SK-N-MC (cell line): ENCODE measurements at regions not wholly inside any gene's neighbourhood (a gene's known extent, or its start where the extent isn't known, plus 50 kb on each side); places are given as distances from the start of the nearest gene placed in this dataset.

Experiments used
- DNase-seq: peaks from one replicate; pipeline ENCODE4 v3.0.0-alpha.2; 2011; ENCODE audit warnings: low read depth, low spot score
- H3K27ac ChIP-seq: fragments of 200-600 bp; sonication (generic); 2 replicates; pipeline ENCODE4 v1.5.1; 2016; ENCODE audit warnings: mixed run types
- H3K36me3 ChIP-seq: fragments of 200-600 bp; sonication (generic); 2 replicates; pipeline ENCODE4 v1.6.1; 2017; ENCODE audit warnings: antibody characterized with exemption, low read length, mixed read lengths; ENCODE audit not compliant: insufficient read depth
- H3K4me3 ChIP-seq: fragments of 200-600 bp; sonication (generic); 2 replicates; pipeline ENCODE4 v1.5.1; 2016
- H3K9ac ChIP-seq: fragments of 200-600 bp; sonication (generic); 2 replicates; pipeline ENCODE4 v1.8.0; 2017; ENCODE audit warnings: mixed run types, mixed read lengths; ENCODE audit not compliant: insufficient read length
- H3K9me3 ChIP-seq: fragments of 200-600 bp; sonication (generic); 2 replicates; pipeline ENCODE4 v1.6.1; 2017; ENCODE audit warnings: low read depth, mild to moderate bottlenecking, antibody characterized with exemption, low read length, moderate library complexity, mixed read lengths
- EZH2 ChIP-seq: fragments of 200-600 bp; sonication (generic); IDR thresholded peaks from one replicate; pipeline ENCODE4 v1.6.1; 2017; ENCODE audit warnings: antibody characterized with exemption
- FOXP2 ChIP-seq: optimal IDR thresholded peaks from 2 replicates; pipeline ENCODE3; 2011; ENCODE audit warnings: mild to moderate bottlenecking, moderate library complexity; ENCODE audit not compliant: insufficient read depth; ENCODE audit errors: extremely low read length, control extremely low read depth
- POLR2AphosphoS5 ChIP-seq: IDR thresholded peaks from 2 replicates; pipeline ENCODE4 v1.6.1; 2012; ENCODE audit warnings: mild to moderate bottlenecking, low read depth, low read length, borderline replicate concordance

- no peak for DNase-seq
- no peak overlapping the region for H3K4me3 ChIP-seq
- no peak for TF ChIP-seq POLR2AphosphoS5
- TF ChIP-seq EZH2: no peak
- no peak for TF ChIP-seq FOXP2
- no peaks in the 10 kb centered on the region for H3K36me3 ChIP-seq
- no peak overlapping the region for H3K27ac ChIP-seq
- no peaks in the 10 kb centered on the region for H3K9me3 ChIP-seq
- no peak overlapping the region for H3K9ac ChIP-seq
These were observed 485.9 kb upstream of the KLF4 start for GRCh38 chr9:107975426-107976010.

- Histone ChIP-seq H3K9me3 (no peaks in the 10 kb centered on the region), H3K4me3 (no peak overlapping the region), H3K36me3 (no peaks in the 10 kb centered on the region), H3K27ac (no peak overlapping the region), H3K9ac (no peak overlapping the region)
- no peak for DNase-seq
- TF ChIP-seq EZH2: no peak
These were observed 483.9 kb upstream of the KLF4 start for GRCh38 chr9:107973451-107973850.

GRCh38 chr9:107972346-107972745 is 482.8 kb upstream of the KLF4 start:
- Histone ChIP-seq H3K9me3 (no peaks in the 10 kb centered on the region), H3K27ac (no peak overlapping the region), H3K4me3 (no peak overlapping the region), H3K9ac (no peak overlapping the region), H3K36me3 (no peaks in the 10 kb centered on the region)
- DNase-seq: no peak
- TF ChIP-seq EZH2 (no peak), FOXP2 (no peak), POLR2AphosphoS5 (no peak)

GRCh38 chr9:107971241-107971640 is 481.7 kb upstream of the KLF4 start:
- TF ChIP-seq FOXP2 (no peak), EZH2 (no peak), POLR2AphosphoS5 (no peak)
- DNase-seq: no peak
- Histone ChIP-seq H3K36me3 (no peaks in the 10 kb centered on the region), H3K4me3 (no peak overlapping the region), H3K27ac (no peak overlapping the region), H3K9ac (no peak overlapping the region), H3K9me3 (no peaks in the 10 kb centered on the region)

GRCh38 chr9:107970726-107971125 is 481.2 kb upstream of the KLF4 start:
- Histone ChIP-seq H3K36me3 (no peaks in the 10 kb centered on the region), H3K27ac (no peak overlapping the region), H3K9ac (no peak overlapping the region), H3K4me3 (no peak overlapping the region), H3K9me3 (no peaks in the 10 kb centered on the region)
- TF ChIP-seq FOXP2: no peak
- TF ChIP-seq EZH2: no peak
- no peak for TF ChIP-seq POLR2AphosphoS5
- DNase-seq: no peak

- DNase-seq: no peak
- H3K4me3 ChIP-seq: no peak overlapping the region
- H3K36me3 ChIP-seq: no peaks in the 10 kb centered on the region
- TF ChIP-seq EZH2: no peak
- TF ChIP-seq POLR2AphosphoS5: no peak
- no peak for TF ChIP-seq FOXP2
- no peak overlapping the region for H3K27ac ChIP-seq
- H3K9ac ChIP-seq: no peak overlapping the region
- no peaks in the 10 kb centered on the region for H3K9me3 ChIP-seq
These were observed 480.2 kb upstream of the KLF4 start for GRCh38 chr9:107969727-107970126.

- Histone ChIP-seq H3K36me3 (no peaks in the 10 kb centered on the region), H3K4me3 (no peak overlapping the region), H3K9ac (no peak overlapping the region), H3K9me3 (no peaks in the 10 kb centered on the region), H3K27ac (no peak overlapping the region)
- no peak for TF ChIP-seq POLR2AphosphoS5
- TF ChIP-seq FOXP2: no peak
- no peak for TF ChIP-seq EZH2
- no peak for DNase-seq
These were observed 479.6 kb upstream of the KLF4 start for GRCh38 chr9:107969141-107969540.

GRCh38 chr9:107963246-107963645 is 473.7 kb upstream of the KLF4 start:
- Histone ChIP-seq H3K9ac (no peak overlapping the region), H3K9me3 (no peaks in the 10 kb centered on the region), H3K27ac (no peak overlapping the region), H3K36me3 (no peaks in the 10 kb centered on the region), H3K4me3 (no peak overlapping the region)
- DNase-seq: no peak
- TF ChIP-seq FOXP2 (no peak), EZH2 (no peak), POLR2AphosphoS5 (no peak)

- Histone ChIP-seq H3K27ac (no peak overlapping the region), H3K9ac (no peak overlapping the region), H3K4me3 (no peak overlapping the region), H3K36me3 (no peaks in the 10 kb centered on the region), H3K9me3 (no peaks in the 10 kb centered on the region)
- DNase-seq: no peak
- no peak for TF ChIP-seq EZH2
These were observed 471.3 kb upstream of the KLF4 start for GRCh38 chr9:107960916-107961315.
